C4-2B (cell line): ENCODE measurements at regions not wholly inside any gene's neighbourhood (a gene's known extent, or its start where the extent isn't known, plus 50 kb on each side); places are given as distances from the start of the nearest gene placed in this dataset.
"Not testable (repeated sequence)": the region's sequence is repeated elsewhere in the genome, so short reads cannot be mapped to it uniquely, and the experiment has no call there.

Experiments
- H3K27ac ChIP-seq: fragments of 450-650 bp; 2 replicates; pipeline ENCODE4 v1.5.1; 2017
- CTCF ChIP-seq: fragments of 450-650 bp; conservative IDR thresholded peaks from 2 replicates; pipeline ENCODE4 v1.5.1; 2017; ENCODE audit warnings: mild to moderate bottlenecking
- ZFX ChIP-seq: fragments of 450-650 bp; IDR thresholded peaks from 2 replicates; pipeline ENCODE4 v1.6.1; 2017

DNA sequence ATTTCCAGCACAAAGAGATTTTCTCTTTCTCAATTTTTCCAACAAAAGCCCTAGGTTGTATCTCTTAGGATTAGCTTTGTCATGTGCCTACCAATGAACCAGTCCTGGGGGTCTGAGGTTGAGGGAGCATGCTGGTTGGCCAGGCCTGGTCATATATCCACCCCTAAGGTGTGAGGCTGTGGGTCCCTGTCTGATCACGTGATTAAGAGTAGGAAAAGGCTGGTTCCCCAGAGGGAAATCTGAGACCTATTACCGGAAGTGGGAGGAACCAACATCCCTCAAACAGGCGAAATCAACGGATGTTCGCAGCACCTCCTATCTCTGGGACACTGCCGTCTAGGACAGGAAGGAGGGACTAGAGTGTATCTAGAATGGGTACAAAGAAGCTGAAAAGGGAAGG is 185.7 kb upstream of the IRX5 start:
- H3K27ac ChIP-seq: no peak overlapping the region
- no peak for TF ChIP-seq CTCF
- TF ChIP-seq ZFX: no peak

GRCh38 chr16:54742436-54742835 is 188.2 kb upstream of the IRX5 start:
- TF ChIP-seq CTCF (no peak), ZFX (no peak)
- no peak overlapping the region for H3K27ac ChIP-seq

DNA sequence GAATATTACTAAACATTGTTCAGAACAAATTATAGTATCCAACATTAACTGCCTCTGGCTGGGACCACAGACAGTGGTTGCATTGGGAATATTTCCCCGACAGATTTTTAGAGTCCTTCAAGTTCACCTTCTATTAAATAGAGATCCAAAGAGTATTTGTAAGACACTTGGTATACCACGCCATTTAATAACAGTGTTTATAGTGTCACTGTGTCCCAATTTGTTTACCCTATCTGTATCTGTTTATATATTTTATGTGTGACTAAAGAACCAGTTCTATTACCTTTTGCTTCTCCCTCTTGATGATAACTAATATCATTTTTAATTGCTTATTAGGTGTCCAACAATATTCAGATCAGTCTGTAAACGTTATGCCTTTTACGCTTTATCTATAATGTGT is 191.3 kb upstream of the IRX5 start:
- TF ChIP-seq ZFX (no peak), CTCF (no peak)
- peak overlapping the region; percentile 72; the same call in 1 of the 2 replicates for H3K27ac ChIP-seq

DNA sequence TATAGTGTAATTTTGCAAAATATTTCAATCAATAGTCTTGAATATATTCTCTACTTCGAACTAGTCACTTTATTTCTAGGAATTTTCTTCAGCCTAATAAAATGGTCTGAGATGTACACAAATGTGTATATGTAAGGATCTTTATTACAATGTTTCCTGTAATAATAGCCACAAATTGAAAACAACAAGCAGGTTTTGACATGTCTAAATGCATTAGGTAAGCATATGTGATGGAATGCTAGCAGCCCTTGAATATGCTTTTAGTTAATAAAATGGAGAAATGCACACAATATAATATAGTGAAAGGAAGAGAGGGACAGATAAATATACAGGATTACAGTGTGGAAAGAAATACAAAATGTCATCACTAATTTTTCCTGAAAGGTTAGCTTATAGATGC is 196.5 kb upstream of the IRX5 start:
- no peak overlapping the region for H3K27ac ChIP-seq
- TF ChIP-seq CTCF (no peak), ZFX (no peak)

GRCh38 chr16:54727696-54728095 is 203.0 kb upstream of the IRX5 start:
- H3K27ac ChIP-seq: not testable (repeated sequence)

DNA sequence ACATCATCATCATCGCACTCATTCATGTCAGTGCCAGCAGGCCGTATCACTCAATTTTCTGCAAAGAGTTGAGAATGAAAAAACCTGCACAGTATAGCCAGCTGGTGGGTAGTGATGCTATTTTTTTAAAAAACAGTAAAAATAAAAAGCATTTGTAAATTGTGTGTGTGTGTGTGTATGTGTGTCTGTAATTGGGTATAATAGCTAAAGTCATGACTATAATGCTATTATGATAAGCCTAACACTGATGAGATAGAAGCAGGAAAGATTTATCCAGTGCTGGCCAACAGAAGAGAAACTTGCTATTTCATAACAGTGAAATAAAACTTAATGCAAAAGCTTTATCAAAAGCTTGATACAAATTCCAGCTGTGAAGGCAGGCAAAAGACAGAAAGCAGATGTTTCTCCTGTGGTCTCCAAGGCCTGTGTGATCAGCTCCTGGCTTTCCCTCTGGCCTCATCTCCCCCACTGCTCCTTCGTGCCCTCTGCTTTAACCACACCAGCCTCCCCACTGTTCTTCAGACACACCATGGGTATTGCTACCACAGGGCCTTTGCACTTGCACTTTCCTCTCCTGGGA is 206.2 kb upstream of the IRX5 start:
- no peak overlapping the region for H3K27ac ChIP-seq
- TF ChIP-seq ZFX (no peak), CTCF (no peak)

DNA sequence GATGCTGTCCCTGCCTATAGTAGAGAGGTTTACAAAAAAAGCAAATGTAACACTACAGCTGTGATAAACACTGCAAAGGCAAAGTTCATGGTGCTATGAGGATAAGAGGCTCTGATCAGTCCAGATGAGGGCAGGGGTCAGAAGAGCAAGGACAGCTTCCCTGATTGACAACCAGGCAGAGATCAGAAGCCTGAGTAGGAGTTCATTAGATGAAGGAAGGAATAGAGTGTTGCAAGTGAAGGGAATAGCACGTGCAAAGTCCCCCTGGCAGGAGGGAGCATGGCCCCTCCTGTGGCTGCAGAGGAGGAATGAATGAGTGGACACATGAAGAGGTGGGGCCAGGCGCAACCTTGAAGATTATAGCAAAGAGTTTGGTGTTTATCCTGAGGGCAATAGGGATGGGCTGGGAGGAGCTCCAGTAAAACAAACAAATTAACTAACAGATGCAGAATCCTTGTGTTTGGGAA is 208.4 kb upstream of the IRX5 start:
- TF ChIP-seq ZFX (no peak), CTCF (no peak)
- H3K27ac ChIP-seq: no peak overlapping the region

DNA sequence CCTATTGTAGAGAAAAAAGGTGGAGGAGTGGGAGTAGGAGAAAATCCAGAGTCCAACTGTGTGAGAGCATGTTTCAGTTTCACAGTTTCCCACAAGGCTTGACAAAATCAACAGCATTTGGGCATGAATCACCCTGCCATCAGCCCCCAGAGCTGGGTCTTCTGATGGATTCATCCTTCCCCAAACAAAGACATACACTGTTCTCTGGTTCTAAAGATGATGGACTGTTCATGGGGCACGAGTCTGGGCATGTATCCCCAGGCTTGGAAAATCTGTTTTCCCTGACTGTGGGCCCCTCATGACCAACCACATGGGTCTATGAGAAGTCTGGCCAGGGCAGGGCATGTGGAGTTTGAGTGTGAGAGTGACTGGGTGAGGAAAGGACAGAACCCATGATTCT is 210.4 kb upstream of the IRX5 start:
- TF ChIP-seq CTCF (no peak), ZFX (no peak)
- H3K27ac ChIP-seq: no peak overlapping the region
